HCT116 (cell line): ENCODE measurements at regions not wholly inside any gene's neighbourhood (a gene's known extent, or its start where the extent isn't known, plus 50 kb on each side); places are given as distances from the start of the nearest gene placed in this dataset.

ENCODE experiments used
- EZH2 ChIP-seq: fragments of 200-600 bp; sonication (generic); IDR thresholded peaks from 2 replicates; pipeline ENCODE4 v1.6.1; 2017; ENCODE audit warnings: antibody characterized with exemption, mixed run types
- POLR2A ChIP-seq: IDR thresholded peaks from 2 replicates; pipeline ENCODE4 v1.7.0; 2011; ENCODE audit warnings: borderline replicate concordance; ENCODE audit not compliant: insufficient read depth, insufficient read length; ENCODE audit errors: extremely low read depth
- TF ChIP-seq, protein P1 (sequence below), 3 experiments: fragments of 200-600 bp in 1 of 3; sonication (generic) in 1 of 3; IDR thresholded peaks in 2 of 3; conservative IDR thresholded peaks in 1 of 3; 2 replicates each; pipeline ENCODE4 v1.5.1; 2012 to 2017; ENCODE audit warnings: low read depth in 2 of 3, low read length in 2 of 3, antibody characterized with exemption in 1 of 3, borderline replicate concordance in 1 of 3, control low read depth in 1 of 3, mild to moderate bottlenecking in 1 of 3, mixed read lengths in 1 of 3, mixed run types in 1 of 3, moderate library complexity in 1 of 3; ENCODE audit not compliant: insufficient read depth in 1 of 3

DNA sequence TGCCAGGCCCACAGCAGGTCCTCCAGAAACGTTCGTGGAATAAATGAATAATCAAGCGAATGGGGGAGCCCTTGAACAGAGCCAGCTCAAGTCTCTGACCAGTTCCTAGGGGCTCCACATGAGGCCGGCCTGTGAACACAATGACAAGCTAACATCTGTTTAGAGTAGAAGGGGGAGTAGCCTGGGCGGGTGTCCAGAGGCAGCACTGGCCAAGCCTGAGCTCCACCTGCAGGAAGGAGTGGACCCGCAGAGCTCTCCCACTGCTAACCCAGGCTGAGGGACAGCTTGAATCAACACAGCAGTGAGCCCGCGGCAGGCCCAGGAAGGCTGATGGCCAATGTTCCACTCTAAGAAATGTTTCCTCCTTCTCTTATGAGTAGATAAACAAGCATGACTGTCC lies 234.8 kb upstream of the RAB6C start:
- TF ChIP-seq, protein P1, sequence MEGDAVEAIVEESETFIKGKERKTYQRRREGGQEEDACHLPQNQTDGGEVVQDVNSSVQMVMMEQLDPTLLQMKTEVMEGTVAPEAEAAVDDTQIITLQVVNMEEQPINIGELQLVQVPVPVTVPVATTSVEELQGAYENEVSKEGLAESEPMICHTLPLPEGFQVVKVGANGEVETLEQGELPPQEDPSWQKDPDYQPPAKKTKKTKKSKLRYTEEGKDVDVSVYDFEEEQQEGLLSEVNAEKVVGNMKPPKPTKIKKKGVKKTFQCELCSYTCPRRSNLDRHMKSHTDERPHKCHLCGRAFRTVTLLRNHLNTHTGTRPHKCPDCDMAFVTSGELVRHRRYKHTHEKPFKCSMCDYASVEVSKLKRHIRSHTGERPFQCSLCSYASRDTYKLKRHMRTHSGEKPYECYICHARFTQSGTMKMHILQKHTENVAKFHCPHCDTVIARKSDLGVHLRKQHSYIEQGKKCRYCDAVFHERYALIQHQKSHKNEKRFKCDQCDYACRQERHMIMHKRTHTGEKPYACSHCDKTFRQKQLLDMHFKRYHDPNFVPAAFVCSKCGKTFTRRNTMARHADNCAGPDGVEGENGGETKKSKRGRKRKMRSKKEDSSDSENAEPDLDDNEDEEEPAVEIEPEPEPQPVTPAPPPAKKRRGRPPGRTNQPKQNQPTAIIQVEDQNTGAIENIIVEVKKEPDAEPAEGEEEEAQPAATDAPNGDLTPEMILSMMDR (IDR thresholded peaks at IDR 0.05 in 2 of 3, conservative IDR thresholded peaks at IDR 0.05 in 1 of 3; ENCODE audit: borderline replicate concordance in 1 of 3, insufficient read depth in 1 of 3, low read depth in 2 of 3, low read length in 2 of 3) = no peak
- TF ChIP-seq POLR2A = no peak
- TF ChIP-seq EZH2 = no peak
